Vagina (tissue), 2 donors: ENCODE measurements at regions not wholly inside any gene's neighbourhood (a gene's known extent, or its start where the extent isn't known, plus 50 kb on each side); places are given as distances from the start of the nearest gene placed in this dataset.

ENCODE experiments used
- POLR2A ChIP-seq, 2 donors: fragments of 450-650 bp; IDR thresholded peaks; one replicate each; pipeline ENCODE4 v1.6.1; 2017; ENCODE audit warnings: antibody characterized with exemption in 2 of 2, mild to moderate bottlenecking in 2 of 2, moderate library complexity in 2 of 2
- POLR2AphosphoS5 ChIP-seq, 2 donors: sonication (generic); formaldehyde crosslinking; IDR thresholded peaks; one replicate each; pipeline ENCODE4 v1.9.0; 2017; ENCODE audit warnings: antibody characterized with exemption in 2 of 2, mild to moderate bottlenecking in 2 of 2, low read depth in 1 of 2; ENCODE audit not compliant: insufficient read depth in 1 of 2
- TF ChIP-seq, protein P1 (sequence below), 3 experiments: fragments of 450-650 bp in 2 of 3; fragments of 200-600 bp in 1 of 3; sonication (generic) in 1 of 3; IDR thresholded peaks; one replicate each; pipeline ENCODE4 v1.5.1; 2017 to 2019; ENCODE audit warnings: antibody characterized with exemption in 3 of 3, mild to moderate bottlenecking in 2 of 3, moderate library complexity in 2 of 3

GRCh38 chr15:93228546-93228945 lies 139.5 kb upstream of the RGMA start:
- TF ChIP-seq, protein P1, sequence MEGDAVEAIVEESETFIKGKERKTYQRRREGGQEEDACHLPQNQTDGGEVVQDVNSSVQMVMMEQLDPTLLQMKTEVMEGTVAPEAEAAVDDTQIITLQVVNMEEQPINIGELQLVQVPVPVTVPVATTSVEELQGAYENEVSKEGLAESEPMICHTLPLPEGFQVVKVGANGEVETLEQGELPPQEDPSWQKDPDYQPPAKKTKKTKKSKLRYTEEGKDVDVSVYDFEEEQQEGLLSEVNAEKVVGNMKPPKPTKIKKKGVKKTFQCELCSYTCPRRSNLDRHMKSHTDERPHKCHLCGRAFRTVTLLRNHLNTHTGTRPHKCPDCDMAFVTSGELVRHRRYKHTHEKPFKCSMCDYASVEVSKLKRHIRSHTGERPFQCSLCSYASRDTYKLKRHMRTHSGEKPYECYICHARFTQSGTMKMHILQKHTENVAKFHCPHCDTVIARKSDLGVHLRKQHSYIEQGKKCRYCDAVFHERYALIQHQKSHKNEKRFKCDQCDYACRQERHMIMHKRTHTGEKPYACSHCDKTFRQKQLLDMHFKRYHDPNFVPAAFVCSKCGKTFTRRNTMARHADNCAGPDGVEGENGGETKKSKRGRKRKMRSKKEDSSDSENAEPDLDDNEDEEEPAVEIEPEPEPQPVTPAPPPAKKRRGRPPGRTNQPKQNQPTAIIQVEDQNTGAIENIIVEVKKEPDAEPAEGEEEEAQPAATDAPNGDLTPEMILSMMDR (IDR thresholded peaks at IDR 0.05) = no peak
- TF ChIP-seq POLR2AphosphoS5 (IDR thresholded peaks at IDR 0.05; ENCODE audit: insufficient read depth in 1 of 2, low read depth in 1 of 2) = no peak
- no peak for TF ChIP-seq POLR2A (IDR thresholded peaks at IDR 0.05)
